Activated CD4-positive, alpha-beta T cell treated with anti-CD3 and anti-CD28 coated beads, Interleukin-2, Interleukin-4, amounts not matched to agents 100 ng/mL and 50 ng/mL, durations not matched to agents 16 hours and 8 hours (primary cell): ENCODE measurements at regions not wholly inside any gene's neighbourhood (a gene's known extent, or its start where the extent isn't known, plus 50 kb on each side); places are given as distances from the start of the nearest gene placed in this dataset.

Source experiments
- DNase-seq: peaks from one replicate; pipeline ENCODE4 v3.0.0-alpha.2; 2020; ENCODE audit warnings: low spot score

- DNase-seq = no peak
These were observed 120.9 kb upstream of the PDZRN3 start for GRCh38 chr3:73745526-73746191.

- no peak for DNase-seq
These were observed 118.8 kb upstream of the PDZRN3 start for GRCh38 chr3:73743551-73743950.

- no peak for DNase-seq
These were observed 115.2 kb upstream of the PDZRN3 start for GRCh38 chr3:73739791-73740453.

GRCh38 chr3:73738711-73739110 is 114.0 kb upstream of the PDZRN3 start:
- DNase-seq = no peak

GRCh38 chr3:73734211-73735089 is 109.7 kb upstream of the PDZRN3 start:
- no peak for DNase-seq

GRCh38 chr3:73733746-73734145 is 109.0 kb upstream of the PDZRN3 start:
- no peak for DNase-seq

GRCh38 chr3:73729969-73730440 is 105.3 kb upstream of the PDZRN3 start:
- no peak for DNase-seq

GRCh38 chr3:73727854-73728253 is 103.1 kb upstream of the PDZRN3 start:
- no peak for DNase-seq

- DNase-seq = no peak
These were observed 102.5 kb upstream of the PDZRN3 start for GRCh38 chr3:73727117-73727821.

GRCh38 chr3:73723596-73723995 is 98.9 kb upstream of the PDZRN3 start:
- no peak for DNase-seq

- no peak for DNase-seq
These were observed 95.1 kb upstream of the PDZRN3 start for GRCh38 chr3:73719861-73720260.

GRCh38 chr3:73719413-73719851 is 94.7 kb upstream of the PDZRN3 start:
- DNase-seq = no peak

GRCh38 chr3:73718326-73719110 is 93.8 kb upstream of the PDZRN3 start:
- no peak for DNase-seq

GRCh38 chr3:73716418-73716817 is 91.7 kb upstream of the PDZRN3 start:
- no peak for DNase-seq

GRCh38 chr3:73710340-73710739 is 85.6 kb upstream of the PDZRN3 start:
- DNase-seq = no peak

GRCh38 chr3:73709712-73710111 is 85.0 kb upstream of the PDZRN3 start:
- DNase-seq = no peak

- no peak for DNase-seq
These were observed 84.2 kb upstream of the PDZRN3 start for GRCh38 chr3:73708956-73709355.

- no peak for DNase-seq
These were observed 83.0 kb upstream of the PDZRN3 start for GRCh38 chr3:73707772-73708171.

GRCh38 chr3:73706771-73707170 is 82.0 kb upstream of the PDZRN3 start:
- DNase-seq = no peak

GRCh38 chr3:73705792-73706191 is 81.1 kb upstream of the PDZRN3 start:
- no peak for DNase-seq

GRCh38 chr3:73699327-73699726 is 74.6 kb upstream of the PDZRN3 start:
- DNase-seq = no peak
